Activated CD8-positive, alpha-beta memory T cell treated with anti-CD3 and anti-CD28 coated beads for 4 hours (primary cell): ENCODE measurements at regions not wholly inside any gene's neighbourhood (a gene's known extent, or its start where the extent isn't known, plus 50 kb on each side); places are given as distances from the start of the nearest gene placed in this dataset.

Source experiments
- DNase-seq, 2 donors: peaks; one replicate each; pipeline ENCODE4 v3.0.0-alpha.2; 2020; ENCODE audit warnings: low read depth in 2 of 2

DNA sequence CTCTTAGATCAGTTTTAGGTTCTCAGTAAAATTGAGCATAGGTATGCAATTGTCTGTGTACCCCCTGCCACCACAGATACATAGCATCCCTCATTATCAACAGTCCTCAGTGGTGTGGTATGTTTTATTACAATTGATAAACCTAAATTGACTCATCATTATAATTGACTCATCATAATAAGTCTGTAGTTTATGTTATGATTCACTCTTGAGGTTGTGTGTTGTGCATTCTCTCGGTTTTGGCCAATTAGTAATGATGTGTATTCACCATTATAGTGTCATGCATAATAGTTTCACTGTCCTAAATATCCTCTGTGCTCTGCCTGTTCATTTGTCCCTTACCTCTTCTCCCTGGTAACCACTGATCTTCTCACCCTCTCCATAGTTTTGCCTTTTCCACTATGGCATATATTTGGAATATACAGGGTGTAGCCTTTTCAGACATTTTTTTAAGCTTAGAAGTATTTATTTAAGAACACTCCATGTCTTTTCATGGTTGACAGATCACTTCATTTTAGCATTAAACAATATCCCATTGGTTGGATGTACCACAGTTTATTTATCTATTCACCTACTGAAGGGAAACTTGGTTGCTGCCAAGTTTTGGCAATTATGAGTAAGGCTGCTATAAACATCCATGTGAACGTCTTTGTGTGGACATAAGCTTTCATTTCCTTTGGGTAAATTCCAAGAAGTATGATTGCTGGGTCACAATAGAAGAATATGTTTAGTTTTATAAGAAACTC lies 1620.6 kb upstream of the MIR17HG start:
- DNase-seq = no peak

DNA sequence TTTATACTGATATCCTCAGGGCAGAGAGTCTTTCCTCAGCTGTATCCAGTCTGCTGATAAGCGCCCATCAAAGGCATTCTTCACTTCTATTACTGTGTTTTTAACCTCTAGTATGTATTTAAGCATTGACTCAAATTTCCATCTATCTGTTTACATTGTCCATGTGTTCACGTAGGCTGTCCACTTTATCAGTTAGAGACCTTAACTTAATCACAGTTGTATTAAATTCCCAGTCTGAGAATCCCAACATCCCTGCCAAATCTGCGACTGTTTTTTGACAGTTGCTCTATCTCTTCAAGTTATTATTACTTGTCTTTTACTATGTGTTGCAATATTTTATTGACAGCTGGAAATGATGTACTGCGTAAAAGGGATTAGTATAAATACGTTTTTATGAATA lies 1613.7 kb upstream of the MIR17HG start:
- DNase-seq = no peak

DNA sequence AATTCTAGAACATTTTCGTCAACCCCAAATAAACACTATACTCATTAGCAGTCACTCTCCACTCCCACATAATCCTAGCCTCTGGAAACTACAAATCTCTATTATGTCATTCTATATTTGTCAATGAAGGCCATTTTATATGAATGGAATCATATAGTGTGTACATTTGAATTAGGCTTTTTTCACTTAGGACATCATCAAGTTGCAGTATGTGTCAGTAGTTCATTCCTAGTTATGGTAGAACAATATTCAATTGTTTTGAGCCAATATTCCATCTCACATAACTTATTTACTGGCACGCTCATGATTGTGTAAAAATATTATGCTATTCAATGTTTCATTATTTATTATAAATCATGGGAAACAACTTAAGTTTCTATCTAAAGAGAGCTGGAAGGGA lies 1610.4 kb upstream of the MIR17HG start:
- DNase-seq = no peak

DNA sequence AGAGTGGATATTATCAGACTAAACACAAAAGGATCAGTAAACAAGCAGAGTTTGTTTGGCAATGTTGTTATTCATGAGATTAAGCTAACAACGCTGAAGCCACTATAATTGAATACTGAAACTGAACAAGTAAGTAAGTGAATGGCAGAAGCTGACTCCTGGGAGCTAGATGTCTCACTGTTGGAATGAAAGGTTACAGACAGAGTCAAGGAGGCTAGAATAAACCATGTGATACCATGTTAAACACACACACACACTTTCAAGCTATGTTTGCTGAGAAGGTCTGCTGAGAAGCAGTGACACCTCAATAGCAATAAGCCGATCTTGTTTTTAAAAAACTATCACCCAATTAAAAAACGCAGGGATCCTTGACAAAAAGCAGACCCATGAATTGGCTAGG lies 1609.4 kb upstream of the MIR17HG start:
- no peak for DNase-seq

DNA sequence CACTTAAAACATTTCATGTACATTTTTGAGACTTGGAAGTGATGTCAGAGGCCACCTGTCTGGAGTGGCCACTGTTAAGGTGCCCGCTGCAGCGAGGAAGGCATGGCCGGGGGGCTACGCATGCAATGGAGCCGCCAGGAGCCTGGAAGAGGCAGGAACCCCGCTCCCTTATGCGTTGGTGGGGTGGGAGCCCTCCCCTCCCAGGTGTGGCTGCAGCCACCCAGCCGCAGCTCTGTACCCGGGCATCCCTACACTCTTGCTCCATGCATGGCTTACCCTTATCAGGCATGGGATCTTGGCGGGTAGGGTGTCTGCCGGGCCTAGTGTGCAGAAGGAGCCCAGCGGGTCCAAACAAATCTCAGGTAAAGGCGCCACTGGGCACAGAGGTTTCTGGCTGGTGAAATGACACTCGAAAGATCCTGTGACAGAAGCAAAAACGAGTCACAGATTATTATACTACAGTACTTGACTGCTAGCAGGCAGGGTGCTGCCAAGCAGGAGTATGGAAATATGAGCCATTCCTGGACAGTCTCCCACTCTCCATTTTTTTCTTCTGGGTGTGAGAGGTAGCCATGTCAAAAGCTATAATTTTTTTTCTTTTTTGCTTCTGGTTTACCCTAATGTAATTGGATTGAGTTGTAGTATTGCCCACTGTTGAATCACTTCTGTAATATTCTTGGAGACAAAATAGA lies 1606.3 kb upstream of the MIR17HG start:
- no peak for DNase-seq

DNA sequence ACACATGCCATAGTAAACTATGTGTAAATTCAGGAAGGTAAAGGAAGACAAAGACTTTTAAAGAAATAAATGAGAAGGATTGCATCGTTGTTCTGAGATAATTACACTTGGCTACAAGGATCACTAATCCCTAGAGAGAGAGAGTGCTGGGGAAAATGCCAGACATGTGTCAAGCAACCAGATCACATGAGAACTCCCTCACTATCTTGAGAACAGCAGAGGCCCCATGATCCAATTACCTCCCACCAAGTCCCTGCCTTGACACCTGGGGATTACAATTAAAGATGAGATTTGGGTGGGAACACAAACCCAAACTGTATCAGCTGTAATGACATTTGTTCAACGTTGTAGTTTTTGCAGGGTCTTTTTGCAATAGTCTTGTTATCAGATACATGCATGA lies 1600.9 kb upstream of the MIR17HG start:
- no peak for DNase-seq

DNA sequence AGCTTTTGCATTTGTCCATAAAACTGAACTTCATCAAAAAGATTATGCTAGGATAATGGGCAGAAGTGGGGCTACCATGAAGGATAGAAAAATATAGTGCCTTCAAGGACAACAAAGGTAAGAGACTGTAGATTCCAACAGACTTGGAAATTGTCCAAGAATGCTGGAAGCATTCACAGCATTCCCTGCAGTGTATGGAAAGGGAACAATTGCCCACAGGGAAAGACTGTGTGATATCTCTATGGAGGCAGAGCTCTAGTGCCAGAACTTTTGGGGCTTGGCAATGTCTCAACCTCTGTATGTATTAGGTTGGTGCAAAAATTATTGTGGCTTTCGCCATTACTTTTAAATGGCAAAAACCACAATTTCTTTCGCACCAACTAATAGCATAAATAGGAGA lies 1598.8 kb upstream of the MIR17HG start:
- DNase-seq = no peak

DNA sequence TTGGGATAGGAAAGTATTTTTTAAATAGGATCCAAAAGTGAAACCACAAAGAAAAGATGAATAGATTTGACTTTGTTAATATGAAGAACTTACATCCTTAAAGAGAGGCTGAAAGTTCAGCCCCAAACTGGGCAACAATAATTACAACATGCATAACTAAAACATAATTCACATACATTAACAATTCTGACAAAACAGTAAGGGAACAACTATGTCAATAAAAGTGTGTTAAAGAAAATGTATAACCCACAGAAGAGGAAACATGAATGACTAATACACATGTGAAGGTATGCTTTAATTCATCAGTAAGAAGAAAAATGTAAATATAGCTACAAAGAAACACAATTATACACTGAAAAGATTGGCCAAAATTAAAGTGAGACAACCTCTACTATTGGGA lies 1597.6 kb upstream of the MIR17HG start:
- no peak for DNase-seq

DNA sequence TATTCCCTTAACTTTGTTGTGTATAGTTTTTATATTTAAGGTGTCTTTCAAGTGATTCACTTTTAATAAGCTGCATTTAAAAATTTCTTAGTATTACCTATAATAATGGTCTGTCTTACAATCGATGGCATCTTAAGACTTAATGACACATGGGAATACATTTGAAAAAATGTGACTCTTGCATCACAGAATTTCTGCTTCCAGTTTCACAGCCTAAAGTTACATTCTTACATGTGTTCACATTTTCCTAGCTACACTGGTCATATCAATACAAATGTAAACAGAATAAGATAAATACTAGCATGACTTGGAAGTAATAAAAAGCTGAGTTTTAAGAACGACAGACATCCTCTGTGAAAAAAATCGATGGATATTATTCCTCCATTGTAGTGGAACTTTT lies 1597.1 kb upstream of the MIR17HG start:
- DNase-seq = no peak

DNA sequence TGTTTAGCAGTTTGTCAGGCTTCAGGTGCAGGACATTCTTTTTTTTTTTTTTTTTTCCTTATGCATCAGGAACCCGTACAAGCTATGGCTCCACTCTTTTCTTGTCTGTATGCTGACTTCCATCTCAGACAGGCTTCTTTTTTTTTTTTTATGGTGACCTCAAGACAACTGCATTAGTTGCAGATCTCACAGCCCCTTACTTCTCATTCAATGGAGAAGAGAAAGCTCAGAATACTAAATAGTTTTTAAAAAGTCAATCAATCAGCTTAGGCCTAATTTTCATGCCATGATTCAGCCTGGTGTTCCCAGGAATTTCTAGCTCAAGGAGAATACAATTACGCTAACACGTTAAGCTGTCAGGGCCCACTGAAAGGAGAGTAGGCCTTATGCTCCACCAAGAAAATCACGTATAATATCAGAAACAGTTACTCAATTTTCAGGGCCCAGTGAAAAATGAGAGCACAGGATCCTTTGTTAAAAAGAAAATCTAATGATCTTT lies 1596.0 kb upstream of the MIR17HG start:
- DNase-seq = no peak

DNA sequence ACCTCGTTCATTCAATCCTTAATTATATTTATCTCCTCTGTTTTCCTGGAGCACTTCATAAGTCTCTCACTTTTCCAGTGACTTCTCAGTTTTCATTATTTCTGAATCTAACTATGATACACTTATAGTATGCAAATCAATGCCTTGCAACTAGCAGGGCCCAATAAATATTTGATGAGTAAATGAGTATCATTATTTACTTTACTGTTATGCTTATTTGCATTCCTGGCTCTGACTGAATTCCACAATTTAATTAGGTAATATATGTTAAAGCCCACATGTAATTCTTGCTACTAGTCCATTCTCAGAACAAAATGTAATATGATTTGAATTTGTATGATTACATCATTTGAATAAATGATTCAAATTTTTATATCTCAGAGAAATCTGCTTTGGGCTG lies 1595.1 kb upstream of the MIR17HG start:
- DNase-seq = no peak

DNA sequence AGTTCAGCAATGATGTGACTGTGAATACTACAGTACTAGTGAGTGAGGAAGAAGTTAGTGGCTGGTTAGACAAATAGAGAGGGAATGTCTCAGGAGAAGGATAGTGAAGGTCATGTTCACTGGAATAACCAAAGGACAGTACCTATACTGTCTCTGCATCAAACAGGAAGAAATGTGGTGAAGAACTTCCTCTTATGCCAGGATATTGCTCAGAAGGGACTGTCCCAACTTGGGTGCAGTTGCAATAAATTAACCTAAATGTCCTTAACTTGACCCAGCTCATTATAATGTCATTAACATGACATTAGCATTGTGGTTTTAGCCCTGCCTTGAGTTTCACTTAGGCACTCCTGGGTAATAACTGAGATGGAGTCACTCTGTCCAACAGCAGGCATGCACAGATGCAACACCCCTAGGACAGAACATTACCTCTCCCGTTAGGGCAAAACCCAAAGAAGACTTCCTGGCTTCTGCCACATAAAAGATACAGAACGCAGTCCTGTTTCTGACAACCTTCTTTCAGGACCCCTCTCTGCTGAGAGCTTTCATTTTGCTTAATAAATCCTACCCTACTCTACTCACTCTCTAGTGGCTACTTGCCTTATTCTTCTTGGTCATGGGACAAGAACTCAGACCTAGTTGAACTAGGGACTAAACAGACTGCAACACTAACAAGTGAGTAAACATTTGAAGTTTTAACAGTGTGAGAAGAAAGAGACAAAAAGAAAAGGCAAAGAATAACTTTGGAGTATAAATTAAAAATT lies 1591.6 kb upstream of the MIR17HG start:
- DNase-seq = no peak

DNA sequence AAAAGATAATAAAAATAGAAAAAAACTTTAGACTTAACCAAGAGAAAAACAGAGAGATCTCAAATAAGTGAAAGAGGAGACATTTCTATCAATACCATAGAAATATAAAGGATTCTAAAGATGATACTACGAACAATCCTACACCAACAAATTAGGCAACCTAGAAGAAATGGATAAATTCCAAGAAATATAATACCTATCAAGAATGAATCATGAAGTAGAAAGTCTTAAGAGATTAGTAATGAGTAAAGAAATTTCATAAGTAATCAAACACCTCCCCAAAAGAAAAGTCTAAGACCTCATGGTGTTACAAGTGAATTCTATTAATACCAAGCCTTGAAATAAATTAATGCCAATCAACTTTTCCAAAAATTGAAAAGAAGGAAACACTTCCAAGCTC lies 1584.5 kb upstream of the MIR17HG start:
- DNase-seq = no peak

DNA sequence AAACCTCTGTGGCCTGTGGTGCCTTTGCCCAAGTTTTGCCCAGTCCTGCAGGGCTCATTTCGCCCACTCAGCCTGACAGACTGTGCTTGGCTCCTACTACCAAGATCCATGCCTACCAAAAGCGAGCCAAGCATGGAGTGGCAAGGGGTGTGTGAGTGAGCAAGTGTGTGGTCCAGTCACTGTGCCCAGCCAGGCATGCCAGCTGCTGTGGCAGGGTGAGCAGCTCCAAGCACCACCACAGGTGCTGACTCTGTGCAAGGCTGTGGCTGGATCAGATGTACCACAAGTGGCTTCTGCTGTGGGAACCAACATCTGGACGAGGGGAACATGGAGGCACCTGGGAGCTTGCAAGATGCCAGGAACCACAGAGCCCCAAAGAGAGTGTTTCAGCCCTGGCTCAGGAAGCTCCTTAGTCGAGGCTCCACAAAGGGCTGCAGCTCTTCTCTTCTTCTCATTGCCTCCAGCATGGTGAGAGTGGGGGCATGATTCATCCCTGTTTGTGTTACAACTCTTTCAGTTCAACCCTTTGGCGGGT lies 1564.2 kb upstream of the MIR17HG start:
- DNase-seq = no peak

DNA sequence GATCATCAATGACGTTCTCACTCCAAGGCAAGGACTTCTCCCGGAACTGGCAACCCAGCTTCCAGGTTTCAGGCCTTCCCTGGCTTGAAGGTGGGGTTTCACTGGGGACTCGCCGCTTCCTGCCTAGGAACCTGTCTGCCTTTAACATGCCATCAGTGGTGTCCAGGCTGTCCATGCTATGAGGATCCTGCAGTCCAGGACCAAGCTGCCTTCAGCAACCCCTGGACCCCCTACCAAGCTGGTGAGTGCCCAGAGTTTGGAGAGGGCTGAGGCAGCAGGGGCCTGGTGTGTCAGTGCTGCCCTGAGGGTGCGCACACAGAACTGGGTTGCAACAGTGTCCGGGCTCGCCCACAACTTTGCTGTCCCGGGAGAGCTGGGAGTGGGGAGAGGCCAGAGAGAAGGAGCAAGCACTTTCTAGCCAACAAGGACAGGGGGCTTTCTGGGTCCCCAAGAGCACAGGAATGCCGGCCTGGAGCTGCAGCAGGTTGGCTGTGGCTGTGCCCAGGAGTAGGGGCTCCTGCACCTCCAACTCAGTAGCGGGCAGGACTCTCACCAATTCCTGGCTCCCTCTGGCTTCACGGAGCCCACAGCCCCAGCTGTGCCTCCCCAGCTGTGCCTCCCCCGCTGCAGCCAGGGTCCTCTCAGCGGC lies 1563.2 kb upstream of the MIR17HG start:
- no peak for DNase-seq

DNA sequence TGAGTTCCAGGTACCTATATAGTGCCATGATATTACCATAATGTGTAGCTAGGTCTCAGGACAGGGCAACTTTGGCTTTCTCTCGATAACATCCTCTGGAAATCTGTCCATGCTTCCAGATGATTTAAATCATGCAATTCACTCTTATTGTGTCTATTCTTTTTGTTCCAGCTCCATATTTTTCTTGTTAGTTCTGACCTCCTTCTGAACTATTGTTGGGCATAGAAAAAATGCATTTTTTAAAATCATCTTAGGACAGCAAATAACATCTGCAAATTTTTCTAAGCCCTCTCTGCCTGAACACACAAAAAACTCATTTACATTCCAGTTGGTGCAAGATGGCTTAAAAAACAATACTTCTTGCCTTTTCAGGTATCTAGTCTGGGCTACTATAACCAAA lies 1561.0 kb upstream of the MIR17HG start:
- DNase-seq = no peak

DNA sequence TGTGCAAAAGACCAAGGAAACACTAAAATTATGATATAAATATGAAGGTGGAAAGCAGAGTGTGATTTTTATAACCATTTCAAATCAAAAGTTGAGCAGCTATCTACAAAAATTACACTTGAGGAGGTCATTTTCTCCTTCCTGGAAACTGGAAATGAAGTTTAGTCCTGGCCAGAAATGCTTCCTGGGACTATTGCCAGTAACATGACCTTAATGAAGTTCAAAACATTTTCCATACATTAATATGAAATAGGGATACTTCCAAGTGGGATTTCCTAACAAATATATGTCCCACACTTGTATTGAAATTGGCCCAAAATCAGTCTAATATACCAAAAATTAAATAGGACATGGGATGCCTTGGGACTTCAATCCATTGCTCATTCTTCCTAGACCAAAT lies 1556.8 kb upstream of the MIR17HG start:
- no peak for DNase-seq

DNA sequence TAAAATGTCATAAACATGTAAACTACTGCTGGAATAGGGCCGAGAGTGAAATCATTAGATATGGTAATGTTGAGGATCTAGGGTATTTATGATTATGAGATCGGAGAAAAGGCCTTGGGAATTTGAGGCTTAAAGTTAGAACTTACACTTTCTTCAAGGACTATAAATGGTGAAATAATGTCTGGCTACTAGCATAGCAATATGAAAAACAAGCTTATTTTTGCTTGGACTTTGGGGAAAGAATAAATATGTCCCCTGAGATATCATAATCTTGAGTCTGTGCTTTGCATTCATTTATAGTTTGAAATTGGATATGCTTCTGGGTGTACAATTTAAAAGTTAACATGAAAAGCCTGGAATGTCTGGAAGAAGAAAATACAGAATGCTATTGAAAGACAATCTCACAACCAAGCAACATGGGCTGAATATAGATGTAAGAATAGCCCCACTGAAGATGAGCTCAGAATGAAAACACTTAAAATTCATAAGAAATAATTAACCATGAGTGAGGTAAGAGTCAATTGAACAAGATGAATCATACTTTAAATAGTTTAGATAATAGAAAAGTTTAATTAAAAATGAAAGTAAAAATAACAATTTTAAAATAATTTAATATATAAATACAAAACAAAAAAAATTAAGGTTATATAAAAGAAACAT lies 1555.4 kb upstream of the MIR17HG start:
- no peak for DNase-seq

DNA sequence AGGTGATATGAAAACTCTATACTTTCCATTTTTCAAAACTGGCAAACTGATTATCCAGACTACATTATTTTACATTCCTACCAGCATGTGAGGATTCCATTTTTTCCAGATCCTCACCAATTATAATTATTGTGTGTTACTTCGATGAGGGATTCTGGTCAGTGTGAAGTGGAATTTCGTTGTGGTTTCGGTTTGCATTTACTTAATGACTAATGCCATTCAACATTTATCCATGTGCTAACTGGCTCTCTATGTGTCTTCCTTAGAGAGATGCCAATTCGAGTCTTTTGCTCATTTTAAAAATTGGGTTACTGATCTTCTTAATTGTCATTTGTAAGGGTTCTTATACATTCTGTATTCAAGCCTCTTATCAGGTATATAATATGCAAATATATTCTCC lies 1551.3 kb upstream of the MIR17HG start:
- no peak for DNase-seq

DNA sequence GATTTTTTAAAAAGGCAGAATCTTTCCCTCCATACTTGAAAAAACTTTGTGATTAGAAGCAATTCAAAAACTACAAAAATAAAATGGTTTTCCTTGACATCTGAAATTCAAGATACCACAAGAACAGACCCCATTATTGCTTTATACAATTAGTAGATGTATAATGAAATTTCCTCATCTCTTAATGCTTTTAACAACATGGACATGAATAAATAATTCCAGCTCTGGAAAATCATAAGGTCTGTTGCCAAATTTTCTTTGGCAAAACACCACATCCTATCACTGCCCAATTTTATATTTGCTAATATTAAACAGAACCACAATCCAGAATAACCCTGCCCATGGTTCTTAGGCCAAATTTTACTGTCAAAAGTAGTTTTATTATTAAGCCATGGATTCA lies 1543.6 kb upstream of the MIR17HG start:
- no peak for DNase-seq

DNA sequence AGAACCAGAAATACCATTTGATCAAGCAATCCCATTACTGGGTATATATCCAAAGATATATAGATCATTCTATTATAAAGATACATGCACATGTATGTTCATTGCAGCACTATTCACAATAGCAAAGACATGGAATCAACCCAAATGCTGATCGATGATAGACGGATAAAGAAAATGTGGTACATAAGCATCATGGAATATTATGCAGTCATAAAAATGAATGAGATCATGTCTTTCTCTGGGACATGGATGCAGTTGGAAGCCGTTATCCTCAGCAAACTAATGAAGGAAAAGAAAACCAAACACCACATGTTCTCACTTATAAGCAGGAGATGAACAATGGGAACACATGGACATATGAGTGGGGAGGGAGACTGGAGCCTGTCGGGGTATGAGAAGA lies 1540.9 kb upstream of the MIR17HG start:
- DNase-seq = no peak
